ENCODE measurements at regions not wholly inside any gene's neighbourhood (a gene's known extent, or its start where the extent isn't known, plus 50 kb on each side); places are given as distances from the start of the nearest gene placed in this dataset.
A peak's percentile ranks its signal among the peaks of the same experiment; 100 is the strongest.

DNA sequence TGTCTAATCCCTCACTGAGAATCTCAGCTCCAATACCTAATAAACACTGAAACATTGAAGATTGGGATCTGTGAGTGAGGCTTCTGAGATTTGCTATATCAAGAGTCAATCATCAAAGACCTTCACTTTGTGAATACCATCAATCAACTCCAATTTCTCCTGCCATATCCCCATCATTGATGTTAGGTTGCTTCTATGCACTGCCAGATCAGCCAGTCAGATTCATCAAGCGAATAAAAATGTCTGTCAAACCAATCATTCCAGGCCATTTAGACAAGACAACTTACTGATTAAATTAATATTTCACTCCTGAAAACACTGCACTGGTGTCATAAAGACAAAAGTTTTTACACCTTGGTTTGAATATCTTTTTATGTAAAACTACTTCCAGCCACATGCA, 1295.5 kb upstream of the LRRTM1 start:
- DNase-seq = no peak

DNA sequence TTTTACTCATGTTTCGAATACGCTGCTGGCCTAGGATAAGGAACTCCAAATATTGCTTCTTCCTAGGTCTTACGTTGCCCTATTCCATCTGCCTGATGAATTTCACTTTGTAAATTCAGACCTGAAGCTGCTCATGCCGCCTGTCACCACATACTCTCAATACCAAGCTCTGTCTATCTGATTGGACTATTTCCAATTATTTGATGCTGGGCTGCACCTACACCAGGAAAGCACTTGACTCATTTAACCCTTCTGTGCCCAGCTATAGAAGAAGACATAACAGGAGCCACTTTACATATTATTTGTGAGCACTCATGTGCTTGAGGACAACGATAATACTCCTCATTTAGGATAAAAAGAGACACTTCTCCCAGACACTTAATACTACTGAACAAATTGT, 1293.9 kb upstream of the LRRTM1 start:
- DNase-seq = no peak

DNA sequence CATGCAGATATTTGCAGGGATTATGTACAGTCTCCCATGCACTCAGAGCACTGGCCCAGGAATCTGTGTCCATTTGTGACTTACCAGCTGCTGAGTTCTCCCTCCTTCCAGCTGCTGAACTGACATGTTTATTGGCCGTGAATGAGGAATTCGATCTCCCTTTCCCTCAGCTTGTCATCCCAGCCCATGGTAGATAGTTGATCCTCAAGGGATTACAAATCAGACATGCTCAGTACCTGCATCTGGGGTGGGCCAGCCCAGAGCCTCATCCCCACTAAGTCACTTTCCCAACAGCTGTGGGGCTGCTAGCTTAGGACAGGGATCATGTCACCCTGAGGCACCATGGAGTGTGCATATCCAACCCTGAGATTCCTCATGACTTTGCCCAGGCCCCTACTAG, 1284.9 kb upstream of the LRRTM1 start:
- no peak for DNase-seq

DNA sequence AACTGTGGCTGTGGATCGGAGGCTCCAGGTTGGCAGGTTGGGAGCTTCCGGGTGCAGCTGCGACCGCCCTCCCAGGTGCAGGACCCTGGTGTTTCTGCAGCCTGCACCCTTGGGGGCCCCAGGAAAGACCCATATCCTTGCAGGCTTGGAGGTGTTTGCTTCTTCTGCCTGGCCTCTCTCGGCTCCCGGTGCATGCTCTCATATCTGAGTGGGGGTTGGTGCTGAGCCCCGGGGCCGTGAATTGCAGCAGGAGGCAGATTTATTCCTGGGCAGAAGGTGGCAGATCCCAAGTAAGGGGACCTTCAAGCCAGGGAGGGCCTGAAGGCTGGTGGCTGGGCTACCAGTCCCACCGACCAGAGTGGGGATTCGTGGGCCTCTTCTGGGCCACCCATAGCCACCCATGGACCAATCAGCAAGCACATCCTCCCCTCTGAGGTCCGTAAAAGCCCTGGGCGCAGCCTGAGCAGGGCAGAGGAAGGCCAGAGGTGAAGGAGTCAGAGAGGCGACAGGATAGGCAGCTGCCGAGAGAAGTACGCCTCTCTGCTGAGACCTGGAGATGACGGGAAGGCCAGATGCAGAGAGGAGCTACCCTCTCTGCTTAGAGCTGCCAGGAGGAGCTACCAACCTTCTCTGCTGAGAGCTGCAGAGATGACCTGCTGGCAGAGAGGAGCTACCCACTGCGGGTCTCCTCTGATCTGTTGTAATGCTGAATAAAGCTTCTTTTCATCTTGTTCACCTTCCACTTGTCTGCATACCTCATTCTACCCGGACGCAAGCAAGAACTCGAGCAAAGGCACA, 1279.0 kb upstream of the LRRTM1 start:
- DNase-seq = no peak

- DNase-seq = no peak
Observed at GRCh38 chr2:81576713-81577112, 1272.2 kb upstream of the LRRTM1 start.

GRCh38 chr2:81551040-81551634, 1246.6 kb upstream of the LRRTM1 start:
- no peak for DNase-seq

GRCh38 chr2:81550277-81550676, 1245.7 kb upstream of the LRRTM1 start:
- no peak for DNase-seq

DNA sequence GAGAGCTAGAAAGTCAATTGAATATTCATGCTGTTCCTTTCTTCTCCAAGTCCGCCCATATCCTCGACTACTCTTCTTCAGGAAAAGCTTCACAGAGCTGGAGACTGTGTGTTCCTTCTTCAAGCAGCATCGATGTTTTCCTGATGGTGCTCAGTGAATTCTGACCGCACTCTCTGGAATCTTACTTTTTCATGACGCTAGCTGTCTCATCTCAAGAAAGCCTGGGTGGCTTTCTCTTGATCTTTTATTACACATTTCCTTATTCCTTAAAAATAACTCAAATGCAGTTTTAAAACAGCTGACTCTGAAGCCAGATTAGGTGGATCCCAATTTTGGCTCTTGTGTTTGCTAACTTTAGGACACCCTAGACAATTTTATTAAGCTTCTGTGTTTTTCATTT, 1245.1 kb upstream of the LRRTM1 start:
- peak in 1 of 51 donors; percentile 2 for DNase-seq

GRCh38 chr2:81545626-81546025, 1241.1 kb upstream of the LRRTM1 start:
- DNase-seq = no peak

GRCh38 chr2:81542119-81542518, 1237.6 kb upstream of the LRRTM1 start:
- no peak for DNase-seq

- no peak for DNase-seq
Observed at GRCh38 chr2:81529944-81530343, 1225.4 kb upstream of the LRRTM1 start.

DNA sequence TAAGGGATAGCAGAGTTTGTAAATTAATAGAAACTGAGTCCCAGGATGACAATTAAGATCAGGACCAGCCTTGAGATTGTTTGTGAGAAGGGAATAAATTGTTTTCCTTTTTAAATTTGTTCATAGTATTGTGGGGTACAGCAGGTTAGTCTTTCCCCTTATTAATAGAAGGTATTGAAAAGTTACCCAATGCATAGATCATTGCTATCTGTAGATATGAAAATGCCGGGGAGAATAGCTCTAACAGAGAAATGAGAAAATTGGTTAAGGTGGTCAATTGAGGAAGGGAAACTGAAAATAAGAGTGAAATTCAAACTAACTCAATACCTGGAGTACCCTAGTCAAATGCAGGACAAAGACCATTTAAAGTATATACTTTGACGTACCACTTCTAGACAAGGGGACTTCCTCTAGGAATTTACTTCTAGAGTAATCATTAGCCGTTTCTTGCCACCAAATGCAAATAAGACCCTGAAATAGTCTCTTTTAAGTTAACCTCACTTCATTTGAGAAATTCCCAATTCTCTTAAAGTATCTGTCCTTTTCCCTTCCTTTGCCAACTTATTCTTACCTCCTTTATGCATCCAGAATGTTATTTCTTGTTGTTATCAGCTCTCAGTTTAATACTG, 1224.4 kb upstream of the LRRTM1 start:
- DNase-seq = no peak

GRCh38 chr2:81523344-81523743, 1218.8 kb upstream of the LRRTM1 start:
- DNase-seq = no peak

DNA sequence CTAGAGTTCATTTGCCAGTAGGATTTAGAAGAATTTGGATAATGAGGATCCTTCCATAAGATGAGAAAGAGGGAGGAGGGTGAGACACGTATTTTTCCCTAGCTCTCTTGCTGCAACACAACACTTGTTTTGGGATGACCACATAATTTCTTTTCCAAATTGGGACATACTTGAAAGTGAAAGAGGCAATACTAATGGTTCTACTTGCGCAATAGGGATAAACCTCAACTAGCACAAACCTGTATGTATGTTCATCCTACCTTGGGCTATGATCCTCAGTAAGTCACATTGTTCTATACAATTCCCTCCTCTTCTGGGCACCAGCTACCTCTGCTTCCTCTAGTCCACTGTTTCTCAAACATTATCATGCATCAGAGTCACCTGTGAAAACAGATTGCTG, 1208.8 kb upstream of the LRRTM1 start:
- DNase-seq = no peak

DNA sequence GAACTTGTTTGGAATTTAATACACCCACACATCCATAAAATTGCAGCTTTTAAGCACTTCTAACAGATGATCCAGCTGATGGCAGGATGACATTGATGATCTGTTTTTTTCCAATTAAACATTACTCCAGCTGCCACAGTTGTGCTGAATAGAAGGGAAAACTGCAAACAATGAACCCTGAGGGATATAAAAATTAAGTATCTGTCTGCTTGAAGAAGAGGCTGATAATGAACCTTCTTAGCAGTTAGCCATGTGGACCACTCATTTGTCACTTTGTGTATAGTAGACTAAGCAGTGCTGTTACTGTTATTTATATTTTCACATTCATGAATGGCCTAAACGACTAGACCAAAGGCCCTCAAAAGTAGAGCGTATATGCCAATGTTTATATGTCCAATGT, 1201.0 kb upstream of the LRRTM1 start:
- no peak for DNase-seq

DNA sequence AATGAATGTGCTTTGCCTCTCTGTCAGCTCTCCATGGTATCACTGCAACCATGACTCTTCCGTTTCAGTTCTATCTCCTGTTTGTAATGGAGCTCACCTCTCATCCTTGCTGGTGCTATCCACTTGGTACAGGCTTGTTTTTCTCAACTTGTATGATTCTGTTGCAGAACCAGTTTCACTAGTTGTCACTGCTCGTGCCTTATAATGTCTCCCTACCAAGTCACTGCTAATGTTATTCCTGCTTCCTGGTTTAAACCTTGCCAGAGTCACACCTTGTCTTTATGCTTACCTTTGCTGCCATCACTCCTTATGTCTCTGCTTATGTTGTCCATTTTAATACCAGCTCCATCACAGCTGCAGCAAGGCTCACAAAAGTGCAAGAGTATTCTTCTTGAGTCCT, 1191.0 kb upstream of the LRRTM1 start:
- DNase-seq = no peak

DNA sequence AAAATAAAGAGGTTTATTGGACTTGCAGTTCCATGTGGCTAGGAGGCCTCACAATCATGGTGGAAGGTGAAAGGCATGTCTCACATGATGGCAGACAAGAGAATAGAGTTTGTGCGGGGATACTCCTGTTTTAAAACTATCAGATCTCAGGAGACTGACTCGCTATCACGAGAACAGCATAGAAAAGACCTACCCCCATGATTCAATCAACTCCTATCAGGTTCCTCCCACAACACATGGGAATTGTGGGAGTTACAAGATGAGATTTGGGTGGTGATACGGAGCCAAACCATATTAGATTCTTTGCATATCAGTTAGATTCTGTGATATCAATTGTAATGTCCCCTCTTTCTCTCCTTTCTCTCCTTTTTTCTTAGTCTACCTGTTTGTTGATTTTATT, 1178.7 kb upstream of the LRRTM1 start:
- no peak for DNase-seq

DNA sequence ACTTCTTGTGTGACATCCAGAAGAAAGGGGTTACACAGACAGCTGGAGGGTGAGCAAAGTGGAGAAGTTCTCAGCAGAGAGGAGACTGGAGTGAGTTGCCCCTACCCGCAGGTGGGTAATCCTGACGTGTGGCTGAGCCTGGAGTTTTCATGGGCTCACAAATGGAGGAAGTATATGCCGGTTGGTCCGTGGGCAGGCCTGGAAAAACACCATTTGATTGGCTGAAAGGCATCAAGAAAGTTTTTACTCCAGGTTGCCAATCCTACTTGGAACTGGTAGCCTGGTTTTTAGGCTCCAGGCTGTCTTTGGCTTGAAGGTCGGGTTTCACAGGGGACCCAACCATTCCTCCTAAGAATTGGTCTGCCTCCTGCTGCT, 1177.4 kb upstream of the LRRTM1 start:
- DNase-seq = no peak

DNA sequence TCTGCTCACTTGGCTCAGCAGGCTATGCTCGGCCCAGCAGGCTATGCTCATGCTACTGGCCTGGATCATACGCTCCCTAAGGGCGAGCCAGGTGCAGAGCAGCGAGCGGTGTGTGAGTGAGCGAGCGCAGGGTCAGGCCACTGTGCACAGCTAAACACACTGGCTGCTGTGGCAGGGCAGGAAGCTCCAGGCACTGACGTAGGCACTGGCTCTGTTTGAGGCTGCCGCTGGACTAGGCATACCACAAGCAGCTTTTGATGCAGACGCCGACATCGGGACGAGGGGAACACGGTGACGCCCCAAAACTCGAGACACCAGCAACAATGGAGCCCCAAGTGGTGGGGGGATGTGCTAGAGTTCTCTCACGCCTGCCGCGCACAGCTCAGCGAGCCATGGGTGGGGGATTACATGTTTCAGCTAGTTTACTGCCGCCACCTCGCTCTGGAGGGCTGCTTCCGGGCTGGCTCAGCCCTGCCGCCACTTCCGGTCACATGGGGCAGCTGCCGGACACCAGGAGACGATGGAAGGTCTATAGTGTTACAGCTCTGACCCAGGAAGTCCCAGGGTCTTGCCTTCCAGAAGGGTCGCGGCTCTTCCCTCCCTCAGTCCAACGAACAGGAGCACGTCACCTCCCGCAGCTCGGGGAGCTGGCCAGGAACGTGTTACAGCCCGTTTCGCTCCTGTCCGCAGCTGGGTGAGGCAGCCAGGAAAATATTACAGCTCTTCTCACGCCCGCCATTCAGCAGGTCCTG, 1176.9 kb upstream of the LRRTM1 start:
- no peak for DNase-seq

DNA sequence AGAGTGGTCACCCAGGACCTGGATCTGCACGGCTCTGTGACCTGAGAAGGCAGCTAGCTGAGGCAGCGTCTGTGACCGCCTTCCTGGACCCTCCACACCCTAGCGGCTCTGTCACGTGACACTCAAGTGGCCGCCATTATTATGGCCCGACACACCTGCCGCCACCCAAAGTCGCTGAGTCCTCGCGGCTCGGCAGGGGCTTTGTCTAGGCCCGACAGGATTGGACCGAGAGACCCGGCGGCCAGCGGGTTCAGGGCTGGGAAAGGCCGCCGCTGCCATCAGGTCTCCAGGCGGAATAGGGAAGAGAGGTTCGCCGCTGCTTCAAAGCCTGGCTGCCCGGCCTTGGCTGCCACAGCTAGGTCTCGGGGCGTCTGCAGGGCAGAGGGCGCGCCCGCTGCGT, 1162.5 kb upstream of the LRRTM1 start:
- no peak for DNase-seq

GRCh38 chr2:81462420-81462819, 1157.9 kb upstream of the LRRTM1 start:
- no peak for DNase-seq

DNA sequence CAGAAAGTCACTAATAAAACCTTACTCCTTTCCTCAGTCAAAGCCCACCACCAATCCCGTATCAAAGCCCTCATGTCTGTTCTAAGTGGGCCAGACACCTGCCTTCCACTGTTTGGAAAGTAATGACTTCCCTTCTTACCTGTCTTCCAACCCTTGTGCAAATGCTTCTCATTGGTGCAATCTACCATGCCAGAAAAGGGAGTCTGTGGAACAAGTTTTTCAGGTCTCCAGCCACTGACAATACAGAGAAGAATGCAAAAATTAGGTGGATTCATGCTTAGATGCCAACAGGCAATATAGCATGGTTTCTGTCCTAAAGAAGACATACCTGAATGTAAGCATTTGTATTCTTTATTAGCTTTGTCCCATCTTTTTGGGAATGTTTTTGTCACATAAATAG, 1140.6 kb upstream of the LRRTM1 start:
- no peak for DNase-seq

Data from hypothalamus (tissue), 51 donors.